ENCODE measurements at regions not wholly inside any gene's neighbourhood (a gene's known extent, or its start where the extent isn't known, plus 50 kb on each side); places are given as distances from the start of the nearest gene placed in this dataset.

DNA sequence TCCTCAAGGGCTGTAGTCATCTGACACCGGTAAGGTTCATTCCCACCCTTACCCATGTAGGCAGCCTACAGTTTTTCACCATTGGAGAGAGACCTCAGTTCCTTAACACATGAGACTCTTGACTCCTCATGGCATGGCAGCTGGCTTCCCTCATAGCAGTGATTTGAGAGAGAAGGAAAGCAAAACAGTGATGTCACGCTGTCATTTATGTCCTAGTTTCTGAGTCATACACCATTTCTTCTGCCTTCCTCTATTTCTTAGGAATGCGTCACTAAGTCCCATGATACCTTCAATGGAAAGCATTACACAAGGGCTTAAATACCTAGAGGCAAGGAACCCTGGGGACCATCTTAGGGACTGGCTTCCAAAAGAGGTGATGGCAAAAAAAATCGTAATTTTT, 226.1 kb downstream of the SPCS3 start:
- FAIRE-seq (no peak), DNase-seq (ENCODE audit: low spot score) (no peak), ATAC-seq (no peak)
- intact Hi-C loops (cut with micrococcal nuclease; ENCODE audit: unreplicated experiment) (no loop called here), in situ Hi-C loops (cut with HindIII; ENCODE audit: extremely low pct_ligation_motif_present, low pct_unique_long_range_greater_than_20kb) (no loop called here)
- ChIA-PET POLR2A (no interaction called here), CTCF (ENCODE audit: low intra/inter-chr PET ratio, low total read pairs) (no interaction called here)
- Histone ChIP-seq H3K4me3 (replicated peaks in 1 of 3; ENCODE audit: insufficient read depth in 1 of 3, low read depth in 2 of 3, low read length in 3 of 3) (no peak overlapping the region), H3K4me2 (ENCODE audit: low read depth, low read length) (no peak overlapping the region), H3K9ac (ENCODE audit: insufficient read depth, low read depth, low read length) (no peak overlapping the region), H3K9me3 (ENCODE audit: low read length) (no peaks in the 10 kb centered on the region), H3K27ac (ENCODE audit: extremely low read length, insufficient read depth, low read length) (no peak overlapping the region), H4K20me1 (ENCODE audit: insufficient read depth, low read length) (no peaks in the 10 kb centered on the region), H3K79me2 (ENCODE audit: insufficient read depth, low read length) (no peaks in the 10 kb centered on the region), H3K4me1 (ENCODE audit: insufficient read depth, low read length) (no peaks in the 10 kb centered on the region), H3K27me3 (ENCODE audit: control insufficient read depth in 1 of 2, insufficient read depth in 2 of 2, low read length in 2 of 2) (no peaks in the 10 kb centered on the region), H3K36me3 (replicated peaks in 1 of 2; ENCODE audit: control insufficient read depth in 1 of 2, insufficient read depth in 2 of 2, low read length in 2 of 2) (no peaks in the 10 kb centered on the region), H2AFZ (ENCODE audit: low read length) (no peak overlapping the region)
- BruUV-seq (replicated peaks): no TSS peak
- TF ChIP-seq CREB1 (IDR thresholded peaks at IDR 0.05): peak; percentile 59; the same call in 1 of the 2 replicates
- no peak for TF ChIP-seq CREB1 (CRISPR knock-in tag; IDR thresholded peaks at IDR 0.05)
- TF ChIP-seq ZNF230 (CRISPR knock-in tag; IDR thresholded peaks at IDR 0.05): no peak
- WGBS (ENCODE audit: low lambda C conversion rate): 22% methylated on average over 4 of the region's 4 CpGs

- intact Hi-C loops (cut with micrococcal nuclease; ENCODE audit: unreplicated experiment) (no loop called here), in situ Hi-C loops (cut with HindIII; ENCODE audit: extremely low pct_ligation_motif_present, low pct_unique_long_range_greater_than_20kb) (no loop called here)
- TF ChIP-seq ZNF296 (CRISPR knock-in tag; conservative IDR thresholded peaks at IDR 0.05): no peak
- no peak for TF ChIP-seq ZNF747 (CRISPR knock-in tag; IDR thresholded peaks at IDR 0.05; ENCODE audit: borderline replicate concordance)
- TF ChIP-seq ZSCAN20 (CRISPR knock-in tag; IDR thresholded peaks at IDR 0.05; ENCODE audit: borderline replicate concordance): no peak
- TF ChIP-seq ZNF563 (CRISPR knock-in tag; IDR thresholded peaks at IDR 0.05): no peak
- TF ChIP-seq ZFAT (CRISPR knock-in tag; conservative IDR thresholded peaks at IDR 0.05): no peak
- ChIA-PET POLR2A (no interaction called here), CTCF (ENCODE audit: low intra/inter-chr PET ratio, low total read pairs) (no interaction called here)
- H3K4me3 ChIP-seq (replicated peaks in 1 of 3; ENCODE audit: insufficient read depth in 1 of 3, low read depth in 2 of 3, low read length in 3 of 3): no peak overlapping the region
- H4K20me1 ChIP-seq (ENCODE audit: insufficient read depth, low read length): no peaks in the 10 kb centered on the region
- no peak for FAIRE-seq
- ATAC-seq: no peak
- BruUV-seq (replicated peaks): no TSS peak
- 0% methylated on average over 3 of the region's 3 CpGs for WGBS (ENCODE audit: low lambda C conversion rate)
- H3K27me3 ChIP-seq (ENCODE audit: control insufficient read depth in 1 of 2, insufficient read depth in 2 of 2, low read length in 2 of 2): no peaks in the 10 kb centered on the region
- H3K27ac ChIP-seq (ENCODE audit: extremely low read length, insufficient read depth, low read length): no peak overlapping the region
- H3K4me1 ChIP-seq (ENCODE audit: insufficient read depth, low read length): no peaks in the 10 kb centered on the region
- no peaks in the 10 kb centered on the region for H3K36me3 ChIP-seq (replicated peaks in 1 of 2; ENCODE audit: control insufficient read depth in 1 of 2, insufficient read depth in 2 of 2, low read length in 2 of 2)
- H3K4me2 ChIP-seq (ENCODE audit: low read depth, low read length): no peak overlapping the region
- no peak overlapping the region for H2AFZ ChIP-seq (ENCODE audit: low read length)
- no peak overlapping the region for H3K9ac ChIP-seq (ENCODE audit: insufficient read depth, low read depth, low read length)
- H3K79me2 ChIP-seq (ENCODE audit: insufficient read depth, low read length): no peaks in the 10 kb centered on the region
- no peak for DNase-seq (ENCODE audit: low spot score)
- no peaks in the 10 kb centered on the region for H3K9me3 ChIP-seq (ENCODE audit: low read length)
These were observed 227.2 kb downstream of the SPCS3 start for GRCh38 chr4:176546975-176547374.
